OCI-LY3 (cell line): ENCODE measurements at regions not wholly inside any gene's neighbourhood (a gene's known extent, or its start where the extent isn't known, plus 50 kb on each side); places are given as distances from the start of the nearest gene placed in this dataset.

ENCODE experiments used
- H2AFZ ChIP-seq: fragments of 200-600, 300-600 bp; shearing (Covaris generic); 2 replicates; pipeline ENCODE4 v1.6.0; 2014; ENCODE audit warnings: antibody characterized with exemption, low read depth, low read length
- H3K27ac ChIP-seq: fragments of 200-600, 300-600 bp; sonication (generic); 2 replicates; pipeline ENCODE4 v1.5.1; 2014; ENCODE audit warnings: mild to moderate bottlenecking, low read length, moderate library complexity, mixed read lengths
- H3K27me3 ChIP-seq: fragments of 200-600, 300-600 bp; sonication (generic); 2 replicates; pipeline ENCODE4 v1.6.1; 2014; ENCODE audit warnings: low read depth, low read length, mixed read lengths
- H3K36me3 ChIP-seq: fragments of 200-600, 300-600 bp; sonication (generic); replicated peaks from 2 replicates; pipeline ENCODE3; 2014; ENCODE audit warnings: low read depth, low read length, mixed read lengths
- H3K4me1 ChIP-seq: fragments of 300-600, 200-600 bp; sonication (generic); 2 replicates; pipeline ENCODE4 v1.6.1; 2014; ENCODE audit warnings: low read length, mixed read lengths
- H3K4me2 ChIP-seq: fragments of 200-600, 300-600 bp; sonication (generic); 2 replicates; pipeline ENCODE4 v1.6.1; 2014; ENCODE audit warnings: low read length, mixed read lengths
- H3K4me3 ChIP-seq: fragments of 300-600, 200-600 bp; sonication (generic); 2 replicates; pipeline ENCODE4 v1.5.1; 2014; ENCODE audit warnings: antibody characterized with exemption, mild to moderate bottlenecking, low read length, moderate library complexity
- H3K79me2 ChIP-seq: fragments of 300-600, 200-600 bp; shearing (Covaris generic); 2 replicates; pipeline ENCODE4 v1.6.1; 2014; ENCODE audit warnings: mild to moderate bottlenecking, low read length, mixed read lengths
- H3K9ac ChIP-seq: fragments of 300-600, 200-600 bp; shearing (Covaris generic); 2 replicates; pipeline ENCODE4 v1.6.0; 2014; ENCODE audit warnings: mild to moderate bottlenecking, low read length, moderate library complexity
- H3K9me3 ChIP-seq: fragments of 200-600, 300-600 bp; shearing (Covaris generic); 2 replicates; pipeline ENCODE4 v1.6.1; 2014; ENCODE audit warnings: low read length, mixed read lengths; ENCODE audit not compliant: insufficient read depth
- H4K20me1 ChIP-seq: fragments of 200-600, 300-600 bp; sonication (generic); 2 replicates; pipeline ENCODE4 v1.6.1; 2016; ENCODE audit warnings: low read length, mixed read lengths; ENCODE audit not compliant: insufficient read depth
- CTCF ChIP-seq: fragments of 200-600, 300-600 bp; sonication (generic); IDR thresholded peaks from 2 replicates; pipeline ENCODE4 v1.5.1; 2014; ENCODE audit warnings: antibody characterized with exemption, low read length, low read depth
- EZH2phosphoT487 ChIP-seq: fragments of 200-600 bp; shearing (Covaris generic); IDR thresholded peaks from 2 replicates; pipeline ENCODE4 v1.6.1; 2018; ENCODE audit warnings: antibody characterized with exemption, mixed run types, low read depth

GRCh38 chr5:159414021-159414420 is 83.7 kb upstream of the IL12B start:
- Histone ChIP-seq H3K27me3 (no peaks in the 10 kb centered on the region), H2AFZ (no peak overlapping the region), H3K36me3 (peaks cover 19% of the 10 kb centered on the region), H3K4me3 (no peak overlapping the region), H3K9ac (peak overlapping the region; percentile 99), H4K20me1 (no peaks in the 10 kb centered on the region), H3K27ac (peak overlapping the region; percentile 100), H3K4me2 (peak overlapping the region; percentile 69; the same call in 1 of the 2 replicates), H3K79me2 (peaks cover 12% of the 10 kb centered on the region), H3K4me1 (peaks cover 74% of the 10 kb centered on the region), H3K9me3 (no peaks in the 10 kb centered on the region)
- no peak for TF ChIP-seq EZH2phosphoT487

GRCh38 chr5:159415301-159415937 is 85.1 kb upstream of the IL12B start:
- Histone ChIP-seq H3K27me3 (no peaks in the 10 kb centered on the region), H3K4me3 (peak overlapping the region; percentile 39; the same call in 1 of the 2 replicates), H2AFZ (no peak overlapping the region), H3K4me1 (peaks cover 76% of the 10 kb centered on the region), H4K20me1 (no peaks in the 10 kb centered on the region), H3K9ac (peak overlapping the region; percentile 97), H3K27ac (peak overlapping the region; percentile 100), H3K4me2 (peak overlapping the region; percentile 67), H3K36me3 (peaks cover 19% of the 10 kb centered on the region), H3K79me2 (peaks cover 12% of the 10 kb centered on the region), H3K9me3 (no peaks in the 10 kb centered on the region)
- TF ChIP-seq CTCF (no peak), EZH2phosphoT487 (no peak)

GRCh38 chr5:159416438-159416837 is 86.2 kb upstream of the IL12B start:
- H3K9ac ChIP-seq = no peak overlapping the region; the same call in 1 of the 2 replicates
- H3K36me3 ChIP-seq = peaks cover 21% of the 10 kb centered on the region
- H3K27me3 ChIP-seq = no peaks in the 10 kb centered on the region
- TF ChIP-seq EZH2phosphoT487 = no peak
- no peak for TF ChIP-seq CTCF
- no peak overlapping the region for H3K4me2 ChIP-seq
- no peak overlapping the region for H3K4me3 ChIP-seq
- peaks cover 7% of the 10 kb centered on the region for H3K79me2 ChIP-seq
- H2AFZ ChIP-seq = no peak overlapping the region
- H4K20me1 ChIP-seq = no peaks in the 10 kb centered on the region
- peaks cover 76% of the 10 kb centered on the region for H3K4me1 ChIP-seq
- peak overlapping the region; percentile 100 for H3K27ac ChIP-seq
- H3K9me3 ChIP-seq = no peaks in the 10 kb centered on the region

- no peak for TF ChIP-seq EZH2phosphoT487
- TF ChIP-seq CTCF = no peak
- Histone ChIP-seq H2AFZ (no peak overlapping the region), H3K9ac (no peak overlapping the region), H3K9me3 (no peaks in the 10 kb centered on the region), H3K27ac (no peak overlapping the region; the same call in 1 of the 2 replicates), H3K27me3 (no peaks in the 10 kb centered on the region), H3K4me2 (no peak overlapping the region), H3K4me3 (no peak overlapping the region), H3K79me2 (no peaks in the 10 kb centered on the region), H4K20me1 (no peaks in the 10 kb centered on the region), H3K4me1 (peaks cover 75% of the 10 kb centered on the region), H3K36me3 (peaks cover 23% of the 10 kb centered on the region)
These were observed 86.9 kb upstream of the IL12B start for GRCh38 chr5:159417170-159417569.
